ENCODE measurements at regions not wholly inside any gene's neighbourhood (a gene's known extent, or its start where the extent isn't known, plus 50 kb on each side); places are given as distances from the start of the nearest gene placed in this dataset.

DNA sequence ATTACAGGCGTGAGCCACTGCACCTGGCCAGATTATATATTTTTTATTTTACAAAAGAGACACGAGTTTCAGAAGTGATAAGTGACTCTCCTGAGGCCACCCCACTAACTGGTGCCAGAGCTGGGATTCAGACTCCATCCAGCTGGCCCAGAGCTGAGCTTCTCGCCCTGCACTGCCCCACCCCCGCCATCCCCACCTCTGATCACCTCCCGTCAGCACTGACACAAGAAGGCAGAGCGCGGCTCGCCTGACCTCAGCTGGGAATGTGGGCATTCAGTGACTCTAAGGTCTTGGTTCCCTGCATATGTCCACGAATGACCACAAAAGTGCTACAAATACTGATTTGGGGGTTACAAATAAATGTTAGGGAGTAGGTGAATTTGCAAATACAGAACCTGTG is 56.1 kb upstream of the GALNT15 start:
- no peak overlapping the region for H3K27ac ChIP-seq (ENCODE audit: low read depth in 1 of 2, low read length in 2 of 2)
- H3K36me3 ChIP-seq (replicated peaks in 1 of 2; ENCODE audit: control insufficient read depth in 1 of 2, insufficient read depth in 2 of 2, low read length in 2 of 2): no peaks in the 10 kb centered on the region
- H3K4me1 ChIP-seq (ENCODE audit: control insufficient read depth in 1 of 2, insufficient read depth in 2 of 2, low read length in 2 of 2): no peaks in the 10 kb centered on the region
- H3K4me3 ChIP-seq (replicated peaks in 1 of 3; ENCODE audit: low read depth in 2 of 3, low read length in 3 of 3): no peak overlapping the region
- intact Hi-C loops (cut with micrococcal nuclease): no loop called here
- Mint-ChIP-seq H3K4me1 (no peaks in the 10 kb centered on the region), H3K36me3 (no peaks in the 10 kb centered on the region), H3K9me3 (peaks cover 0 to 10% (median 2%) of the 10 kb centered on the region in 7 donors), H3K27ac (no peak overlapping the region), H3K27me3 (ENCODE audit: low read depth in 3 of 3) (no peaks in the 10 kb centered on the region), H3K4me3 (no peak overlapping the region)
- no peak overlapping the region for H2AFZ ChIP-seq (ENCODE audit: insufficient read depth, low read depth, low read length, poor library complexity, severe bottlenecking)
- no peaks in the 10 kb centered on the region for H3K27me3 ChIP-seq (ENCODE audit: control insufficient read depth in 2 of 2, insufficient read depth in 2 of 2, low read length in 2 of 2)
- DNase-seq: no peak
- TF ChIP-seq, protein P1, sequence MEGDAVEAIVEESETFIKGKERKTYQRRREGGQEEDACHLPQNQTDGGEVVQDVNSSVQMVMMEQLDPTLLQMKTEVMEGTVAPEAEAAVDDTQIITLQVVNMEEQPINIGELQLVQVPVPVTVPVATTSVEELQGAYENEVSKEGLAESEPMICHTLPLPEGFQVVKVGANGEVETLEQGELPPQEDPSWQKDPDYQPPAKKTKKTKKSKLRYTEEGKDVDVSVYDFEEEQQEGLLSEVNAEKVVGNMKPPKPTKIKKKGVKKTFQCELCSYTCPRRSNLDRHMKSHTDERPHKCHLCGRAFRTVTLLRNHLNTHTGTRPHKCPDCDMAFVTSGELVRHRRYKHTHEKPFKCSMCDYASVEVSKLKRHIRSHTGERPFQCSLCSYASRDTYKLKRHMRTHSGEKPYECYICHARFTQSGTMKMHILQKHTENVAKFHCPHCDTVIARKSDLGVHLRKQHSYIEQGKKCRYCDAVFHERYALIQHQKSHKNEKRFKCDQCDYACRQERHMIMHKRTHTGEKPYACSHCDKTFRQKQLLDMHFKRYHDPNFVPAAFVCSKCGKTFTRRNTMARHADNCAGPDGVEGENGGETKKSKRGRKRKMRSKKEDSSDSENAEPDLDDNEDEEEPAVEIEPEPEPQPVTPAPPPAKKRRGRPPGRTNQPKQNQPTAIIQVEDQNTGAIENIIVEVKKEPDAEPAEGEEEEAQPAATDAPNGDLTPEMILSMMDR (IDR thresholded peaks at IDR 0.05): no peak
- H3K9ac ChIP-seq (ENCODE audit: insufficient read depth, low read length, poor library complexity, severe bottlenecking): no peak overlapping the region
- no peak overlapping the region for H3K4me2 ChIP-seq (replicated peaks; ENCODE audit: extremely low read depth, low read length, poor library complexity, severe bottlenecking)
- H3K9me3 ChIP-seq (replicated peaks in 1 of 2; ENCODE audit: control insufficient read depth in 1 of 2, insufficient read depth in 1 of 2, low read length in 2 of 2): no peaks in the 10 kb centered on the region
- H3K79me2 ChIP-seq (ENCODE audit: insufficient read depth, low read length): no peaks in the 10 kb centered on the region
- WGBS (ENCODE audit: insufficient coverage): 95% methylated on average over 6 of the region's 9 CpGs
- no peaks in the 10 kb centered on the region for H4K20me1 ChIP-seq (ENCODE audit: insufficient read depth, low read length)

DNA sequence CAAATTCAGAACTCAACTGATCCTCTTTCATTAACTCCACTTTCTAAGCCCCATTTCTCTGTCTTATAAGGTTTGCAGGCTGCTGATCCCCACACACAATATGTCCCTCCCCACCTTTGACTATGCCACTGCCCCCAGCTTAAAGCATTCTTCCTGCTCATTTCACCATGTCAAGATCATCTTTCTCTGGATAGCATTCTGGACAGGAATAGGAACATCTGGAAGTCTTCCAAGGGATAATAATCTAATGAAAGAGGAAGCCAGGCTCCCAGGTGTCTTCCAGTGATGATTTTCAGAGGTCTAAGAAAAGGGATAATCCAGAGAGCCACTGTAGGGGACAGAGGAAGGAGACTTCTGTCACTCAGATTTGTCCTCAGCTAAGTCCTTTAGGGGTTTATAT is 54.6 kb upstream of the GALNT15 start:
- Histone ChIP-seq H3K9me3 (replicated peaks in 1 of 2; ENCODE audit: control insufficient read depth in 1 of 2, insufficient read depth in 1 of 2, low read length in 2 of 2) (no peaks in the 10 kb centered on the region), H3K9ac (ENCODE audit: insufficient read depth, low read length, poor library complexity, severe bottlenecking) (no peak overlapping the region), H3K79me2 (ENCODE audit: insufficient read depth, low read length) (no peaks in the 10 kb centered on the region), H4K20me1 (ENCODE audit: insufficient read depth, low read length) (no peaks in the 10 kb centered on the region), H3K4me1 (ENCODE audit: control insufficient read depth in 1 of 2, insufficient read depth in 2 of 2, low read length in 2 of 2) (no peaks in the 10 kb centered on the region), H3K4me2 (replicated peaks; ENCODE audit: extremely low read depth, low read length, poor library complexity, severe bottlenecking) (no peak overlapping the region), H3K4me3 (replicated peaks in 1 of 3; ENCODE audit: low read depth in 2 of 3, low read length in 3 of 3) (no peak overlapping the region), H3K27me3 (ENCODE audit: control insufficient read depth in 2 of 2, insufficient read depth in 2 of 2, low read length in 2 of 2) (no peaks in the 10 kb centered on the region), H3K27ac (ENCODE audit: low read depth in 1 of 2, low read length in 2 of 2) (no peak overlapping the region), H3K36me3 (replicated peaks in 1 of 2; ENCODE audit: control insufficient read depth in 1 of 2, insufficient read depth in 2 of 2, low read length in 2 of 2) (no peaks in the 10 kb centered on the region), H2AFZ (ENCODE audit: insufficient read depth, low read depth, low read length, poor library complexity, severe bottlenecking) (no peak overlapping the region)
- DNase-seq: no peak
- TF ChIP-seq, protein P1 (IDR thresholded peaks at IDR 0.05): no peak
- H3K36me3 Mint-ChIP-seq: no peaks in the 10 kb centered on the region
- no peak overlapping the region for H3K4me3 Mint-ChIP-seq
- no peaks in the 10 kb centered on the region for H3K4me1 Mint-ChIP-seq
- no peaks in the 10 kb centered on the region for H3K27me3 Mint-ChIP-seq (ENCODE audit: low read depth in 3 of 3)
- intact Hi-C loops (cut with micrococcal nuclease): no loop called here
- H3K27ac Mint-ChIP-seq: no peak overlapping the region
- H3K9me3 Mint-ChIP-seq: peaks cover 0 to 10% (median 2%) of the 10 kb centered on the region in 7 donors

Data from CD14-positive monocyte (primary cell).